ENCODE measurements at regions not wholly inside any gene's neighbourhood (a gene's known extent, or its start where the extent isn't known, plus 50 kb on each side); places are given as distances from the start of the nearest gene placed in this dataset.

DNA sequence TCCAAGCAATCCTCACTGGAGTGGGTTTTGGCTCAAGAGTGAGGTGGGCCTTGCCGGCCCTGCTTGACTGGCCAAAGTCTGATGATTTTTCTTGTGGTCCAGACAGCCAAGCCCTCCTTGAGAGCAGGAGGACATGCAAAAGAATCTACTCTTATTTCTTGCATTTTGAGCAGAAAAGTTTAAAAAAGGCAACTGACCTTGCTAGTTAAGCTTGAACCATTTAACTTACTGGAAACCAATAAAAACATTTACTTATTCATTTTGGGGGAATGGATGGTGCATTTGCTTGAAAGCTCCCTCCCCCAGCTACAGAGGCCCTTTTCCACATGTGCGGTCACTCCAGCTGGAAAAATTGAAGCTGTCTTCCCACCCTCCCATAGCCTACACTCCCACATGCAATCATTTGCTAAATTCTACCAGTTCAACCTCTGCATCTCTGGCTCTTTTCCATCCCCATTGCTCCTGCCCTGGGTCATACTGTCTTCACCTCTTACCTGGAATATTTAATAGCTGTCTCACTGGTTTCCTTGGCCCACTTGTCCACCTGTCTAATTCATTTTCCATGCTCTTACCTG is 527.9 kb downstream of the DHX35 start:
- 71 to 76% methylated on average over 2 of the region's 2 CpGs for WGBS, 2 donors
- H3K36me3 ChIP-seq = no peaks in the 10 kb centered on the region
- ATAC-seq (no peak), DNase-seq (no peak)
- H3K27me3 ChIP-seq = no peaks in the 10 kb centered on the region
- TF ChIP-seq, protein P1, sequence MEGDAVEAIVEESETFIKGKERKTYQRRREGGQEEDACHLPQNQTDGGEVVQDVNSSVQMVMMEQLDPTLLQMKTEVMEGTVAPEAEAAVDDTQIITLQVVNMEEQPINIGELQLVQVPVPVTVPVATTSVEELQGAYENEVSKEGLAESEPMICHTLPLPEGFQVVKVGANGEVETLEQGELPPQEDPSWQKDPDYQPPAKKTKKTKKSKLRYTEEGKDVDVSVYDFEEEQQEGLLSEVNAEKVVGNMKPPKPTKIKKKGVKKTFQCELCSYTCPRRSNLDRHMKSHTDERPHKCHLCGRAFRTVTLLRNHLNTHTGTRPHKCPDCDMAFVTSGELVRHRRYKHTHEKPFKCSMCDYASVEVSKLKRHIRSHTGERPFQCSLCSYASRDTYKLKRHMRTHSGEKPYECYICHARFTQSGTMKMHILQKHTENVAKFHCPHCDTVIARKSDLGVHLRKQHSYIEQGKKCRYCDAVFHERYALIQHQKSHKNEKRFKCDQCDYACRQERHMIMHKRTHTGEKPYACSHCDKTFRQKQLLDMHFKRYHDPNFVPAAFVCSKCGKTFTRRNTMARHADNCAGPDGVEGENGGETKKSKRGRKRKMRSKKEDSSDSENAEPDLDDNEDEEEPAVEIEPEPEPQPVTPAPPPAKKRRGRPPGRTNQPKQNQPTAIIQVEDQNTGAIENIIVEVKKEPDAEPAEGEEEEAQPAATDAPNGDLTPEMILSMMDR (IDR thresholded peaks at IDR 0.05) = no peak
- no peaks in the 10 kb centered on the region for H3K4me1 ChIP-seq
- no peak overlapping the region for H3K27ac ChIP-seq
- peaks cover 0 to 8% (median 0%) of the 10 kb centered on the region in 11 donors for H3K9me3 ChIP-seq
- intact Hi-C loops (cut with DNase I) = no loop called here
- no peak overlapping the region for H3K4me3 ChIP-seq

DNA sequence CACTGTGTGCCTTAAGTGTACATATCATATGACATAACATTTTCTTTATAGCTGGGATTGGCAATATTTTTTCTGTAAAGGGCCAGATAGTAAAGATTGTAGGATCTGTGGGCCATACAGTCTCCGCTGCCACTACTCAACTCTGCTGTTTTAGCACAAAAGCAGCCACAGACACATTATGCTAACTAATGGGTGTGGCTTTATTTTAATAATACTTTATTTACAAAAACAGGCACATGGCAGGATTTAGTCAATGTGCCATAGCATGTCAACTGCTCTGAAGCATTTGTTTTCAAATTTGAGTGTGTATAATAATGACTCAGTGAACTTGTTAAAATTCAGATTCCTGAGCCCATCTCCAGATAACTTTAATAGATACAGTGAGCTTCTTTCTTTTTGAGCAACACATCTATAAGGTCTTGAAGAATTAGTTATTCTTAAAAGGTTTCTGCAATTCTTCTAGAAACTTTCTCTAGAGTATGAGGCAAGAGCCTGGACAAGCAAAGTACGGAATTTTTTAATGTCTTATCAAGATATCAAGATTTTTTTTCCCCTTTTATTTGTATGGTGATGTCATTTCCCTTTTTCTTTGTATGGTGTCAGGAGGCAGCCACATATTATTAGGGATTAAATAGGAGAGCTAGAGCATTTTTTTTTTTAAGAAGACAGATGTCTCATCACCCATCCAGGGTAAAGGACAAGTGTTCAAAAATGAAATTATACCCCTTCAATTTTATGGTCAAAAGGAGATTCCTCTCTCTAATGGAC is 518.3 kb downstream of the DHX35 start:
- 74 to 82% methylated on average over 2 of the region's 2 CpGs for WGBS, 2 donors
- Histone ChIP-seq H3K4me3 (no peak overlapping the region), H3K27me3 (no peaks in the 10 kb centered on the region), H3K4me1 (no peaks in the 10 kb centered on the region), H3K27ac (no peak overlapping the region), H3K36me3 (no peaks in the 10 kb centered on the region), H3K9me3 (no peaks in the 10 kb centered on the region)
- DNase-seq = no peak
- intact Hi-C loops (cut with DNase I) = no loop called here
- TF ChIP-seq, protein P1 (IDR thresholded peaks at IDR 0.05) = no peak
- ATAC-seq = no peak

DNA sequence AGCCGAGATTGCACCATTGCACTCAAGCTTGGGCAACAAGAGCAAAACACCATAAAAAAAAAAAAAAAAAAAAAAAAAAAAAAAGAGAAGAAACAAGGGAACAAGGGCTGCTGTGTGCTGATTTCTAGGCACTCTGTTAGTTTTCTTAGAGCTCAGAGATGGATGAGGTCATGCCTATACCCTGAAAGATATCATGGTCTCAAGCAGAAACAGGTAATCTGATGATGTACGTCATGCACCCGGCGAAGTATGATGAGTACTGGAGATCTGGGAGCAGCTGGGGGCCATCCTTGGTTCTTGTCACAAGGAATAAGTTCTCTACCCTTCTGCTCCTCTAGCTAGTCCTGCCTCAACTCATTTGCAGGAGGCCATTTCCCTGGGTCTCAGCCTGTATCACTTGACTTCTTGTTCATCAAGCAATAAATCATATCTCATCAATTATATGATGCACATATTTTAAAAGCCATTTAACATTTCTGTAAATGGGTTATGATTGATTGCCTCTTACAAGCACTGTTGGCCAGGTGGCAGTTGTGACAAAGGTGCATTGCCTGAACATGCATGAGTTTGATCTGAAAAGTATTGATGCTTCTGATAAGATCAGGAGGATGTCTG is 517.2 kb downstream of the DHX35 start:
- H3K4me3 ChIP-seq = no peak overlapping the region
- no peak overlapping the region for H3K27ac ChIP-seq
- ATAC-seq (no peak), DNase-seq (no peak)
- H3K36me3 ChIP-seq = no peaks in the 10 kb centered on the region
- 80 to 87% methylated on average over 4 of the region's 4 CpGs for WGBS, 2 donors
- H3K4me1 ChIP-seq = no peaks in the 10 kb centered on the region
- H3K27me3 ChIP-seq = no peaks in the 10 kb centered on the region
- TF ChIP-seq, protein P1 (IDR thresholded peaks at IDR 0.05) = no peak
- H3K9me3 ChIP-seq = no peaks in the 10 kb centered on the region
- intact Hi-C loops (cut with DNase I) = no loop called here

DNA sequence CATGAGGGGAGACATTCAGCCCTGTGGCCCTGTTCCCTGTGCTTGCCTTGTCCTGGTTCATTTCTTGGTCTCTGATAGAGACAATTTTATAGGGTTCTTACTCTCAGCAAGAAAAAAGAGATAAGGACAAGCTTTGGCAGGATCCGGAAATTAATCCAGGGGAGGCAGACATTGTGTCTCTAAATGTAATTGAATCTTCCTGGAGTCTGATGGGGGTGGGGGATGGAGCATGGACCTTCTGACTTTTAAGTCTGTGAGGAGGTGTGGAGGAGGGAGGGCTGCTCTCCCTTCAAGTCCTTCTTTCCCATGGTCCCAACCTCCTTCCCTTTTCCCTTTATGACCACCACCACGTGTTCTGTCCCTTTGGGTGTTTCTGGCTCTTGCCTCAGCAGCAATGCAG is 512.7 kb downstream of the DHX35 start:
- intact Hi-C loops (cut with DNase I) = no loop called here
- H3K4me1 ChIP-seq = no peaks in the 10 kb centered on the region
- 52 to 68% methylated on average over 2 of the region's 2 CpGs for WGBS, 2 donors
- no peak overlapping the region for H3K4me3 ChIP-seq
- TF ChIP-seq, protein P1 (IDR thresholded peaks at IDR 0.05) = no peak
- H3K9me3 ChIP-seq = no peaks in the 10 kb centered on the region
- no peaks in the 10 kb centered on the region for H3K27me3 ChIP-seq
- DNase-seq (no peak), ATAC-seq (no peak)
- H3K36me3 ChIP-seq = no peaks in the 10 kb centered on the region
- no peak overlapping the region for H3K27ac ChIP-seq
